Left cardiac atrium (tissue), 4 donors: ENCODE measurements at regions not wholly inside any gene's neighbourhood (a gene's known extent, or its start where the extent isn't known, plus 50 kb on each side); places are given as distances from the start of the nearest gene placed in this dataset.
"Not testable (repeated sequence)": the region's sequence is repeated elsewhere in the genome, so short reads cannot be mapped to it uniquely, and the experiment has no call there.

Source experiments
- ATAC-seq, 2 donors: fragments of 200-7000 bp; cut with Tn5 transposase; one replicate each; pipeline ENCODE4 v1.9.1; 2020; ENCODE audit warnings: mild to moderate bottlenecking in 2 of 2, moderate library complexity in 2 of 2
- DNase-seq: peaks from one replicate; pipeline ENCODE4 v3.0.0-alpha.2; 2020
- intact Hi-C, 2 donors: fragments of 100-400 bp; cut with DNase I; formaldehyde crosslinking; loops; one replicate each; pipeline versions ENCODE4 v1.14.1 to v1.15.1; 2022 to 2023
- donor health status: DM: no; HTN: yes; CAD: no.
- donor health status: DM: no; HTN: yes; CAD: no; lungs with severe emphysema.
- donor health status: DM: yes; HTN: yes; CAD: no.
- donor health status: Dilated cardiomyopathy.

DNA sequence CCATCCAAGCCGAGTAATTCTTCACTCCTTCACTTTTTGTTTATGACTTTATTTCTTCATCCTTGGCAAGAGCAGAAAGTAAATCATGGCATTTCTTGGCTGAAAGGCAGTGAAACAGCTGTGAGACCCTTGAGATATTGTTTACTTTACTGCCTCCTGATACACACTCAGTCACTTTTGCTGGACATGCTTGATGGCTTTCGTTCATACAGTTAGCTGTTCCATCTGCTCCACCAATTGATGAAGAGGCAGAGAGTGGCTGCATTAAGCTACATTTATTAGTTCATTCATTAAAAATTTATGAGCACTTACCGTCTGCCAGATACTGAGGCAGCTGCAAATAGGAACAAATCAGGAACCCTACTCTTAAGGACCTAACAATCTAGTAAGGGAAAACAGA is 184.4 kb upstream of the OR13F1 start:
- ATAC-seq (no peak), DNase-seq (no peak)
- intact Hi-C loops: no loop called here

DNA sequence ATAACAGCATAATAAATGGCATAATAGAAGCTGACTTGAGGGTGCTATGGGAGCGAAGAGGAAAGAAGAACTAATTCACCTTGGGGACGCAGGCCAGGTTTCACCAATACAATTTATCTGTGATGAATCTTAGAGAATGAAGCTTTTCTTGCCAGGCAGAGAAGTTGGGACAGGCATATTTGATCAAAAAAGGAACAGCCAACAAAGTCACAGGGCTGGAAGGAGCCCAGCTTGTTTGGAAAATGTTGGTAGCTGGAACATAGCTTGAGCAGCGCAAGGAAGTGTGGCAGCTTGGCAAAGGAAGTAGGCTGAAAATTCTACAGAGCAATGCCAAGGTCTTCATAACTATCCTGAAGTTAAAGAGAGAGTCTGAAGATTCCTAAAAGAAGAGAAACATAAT is 181.5 kb upstream of the OR13F1 start:
- intact Hi-C loops: no loop called here
- ATAC-seq: no peak
- DNase-seq: no peak

DNA sequence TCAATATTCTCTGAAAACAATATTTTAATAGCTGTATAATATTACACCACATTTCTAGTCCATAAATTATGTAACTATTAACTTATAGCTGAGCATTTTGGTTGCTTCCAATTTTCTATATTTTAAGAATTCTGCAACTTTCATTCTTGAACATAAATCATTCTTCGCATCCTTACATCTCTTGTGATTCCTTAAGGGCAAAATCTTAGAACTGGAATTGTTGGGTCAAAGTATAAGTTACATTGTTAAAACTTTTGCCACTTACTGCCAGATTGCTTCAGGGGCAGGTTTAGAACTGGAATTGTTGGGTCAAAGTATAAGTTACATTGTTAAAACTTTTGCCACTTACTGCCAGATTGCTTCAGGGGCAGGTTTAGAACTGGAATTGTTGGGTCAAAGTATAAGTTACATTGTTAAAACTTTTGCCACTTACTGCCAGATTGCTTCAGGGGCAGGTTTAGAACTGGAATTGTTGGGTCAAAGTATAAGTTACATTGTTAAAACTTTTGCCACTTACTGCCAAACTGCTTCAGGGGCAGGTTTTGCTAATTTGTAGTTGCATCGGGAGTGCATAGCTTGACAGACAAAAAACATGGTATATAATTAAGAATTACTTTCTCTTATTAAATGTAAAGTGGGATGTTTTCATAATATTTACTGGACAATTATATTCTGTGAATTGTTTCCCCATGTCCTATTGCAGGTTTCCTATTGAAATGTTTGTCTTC is 179.9 kb upstream of the OR13F1 start:
- DNase-seq, ATAC-seq, intact Hi-C loops: not testable (repeated sequence)

DNA sequence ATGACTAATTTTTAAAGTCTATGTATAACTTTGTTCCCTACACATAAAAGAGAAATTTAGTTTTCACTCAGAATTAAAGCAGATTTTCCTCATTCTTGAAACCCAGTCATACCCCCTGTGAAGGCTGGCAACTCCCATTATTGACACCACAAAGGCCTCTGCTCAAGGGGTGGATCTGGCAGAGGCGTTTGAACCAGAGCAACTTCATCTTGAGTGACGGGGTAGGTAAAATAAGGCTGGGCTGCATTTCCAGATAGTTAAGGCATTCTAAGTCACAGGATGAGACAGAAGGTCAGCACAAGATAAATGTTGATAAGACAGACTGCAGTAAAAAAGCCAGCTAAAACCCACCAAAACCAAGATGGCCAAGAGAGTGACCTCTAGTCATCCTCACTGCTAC is 177.2 kb upstream of the OR13F1 start:
- no peak for ATAC-seq
- intact Hi-C loops: no loop called here
- DNase-seq: no peak

DNA sequence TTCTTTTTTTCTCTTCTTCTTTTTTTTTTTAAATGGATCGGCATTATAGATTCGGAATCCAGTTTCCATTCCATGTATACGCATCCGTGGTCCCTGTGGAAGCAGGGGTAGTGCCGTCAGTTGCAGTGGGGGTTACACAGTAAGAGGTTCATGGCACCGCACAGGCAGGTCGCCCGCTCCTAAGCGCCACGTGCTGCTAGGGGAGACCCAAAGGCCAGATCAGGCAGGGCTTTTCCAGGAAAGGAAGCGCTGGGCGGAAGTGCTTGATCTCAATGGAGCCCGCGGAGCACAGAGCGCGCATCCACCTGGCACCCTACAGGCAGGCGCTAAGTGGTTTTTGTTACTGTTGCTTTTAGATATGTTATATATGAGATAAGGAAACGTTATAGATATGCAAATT is 174.8 kb upstream of the OR13F1 start:
- ATAC-seq (no peak), DNase-seq (no peak)
- intact Hi-C loops: no loop called here

DNA sequence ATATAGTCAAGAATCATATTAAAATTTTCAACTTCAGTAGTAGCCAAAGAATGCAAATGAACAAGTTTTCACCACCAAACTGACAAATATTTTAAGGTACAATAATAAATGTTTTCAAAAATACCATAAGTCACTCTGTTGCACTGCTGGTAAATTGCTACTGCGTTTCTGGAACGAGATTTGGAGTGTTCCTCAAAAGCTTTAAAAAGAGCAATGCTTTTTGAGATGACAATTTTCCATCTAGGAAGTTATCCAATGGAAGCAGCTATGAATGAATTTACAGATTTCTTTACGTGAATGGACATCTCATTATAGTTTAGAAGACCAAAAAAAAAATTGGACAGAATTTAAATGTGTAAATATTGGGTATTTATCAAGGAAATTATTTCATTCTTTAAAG is 173.2 kb upstream of the OR13F1 start:
- intact Hi-C loops: no loop called here
- DNase-seq: no peak
- no peak for ATAC-seq

DNA sequence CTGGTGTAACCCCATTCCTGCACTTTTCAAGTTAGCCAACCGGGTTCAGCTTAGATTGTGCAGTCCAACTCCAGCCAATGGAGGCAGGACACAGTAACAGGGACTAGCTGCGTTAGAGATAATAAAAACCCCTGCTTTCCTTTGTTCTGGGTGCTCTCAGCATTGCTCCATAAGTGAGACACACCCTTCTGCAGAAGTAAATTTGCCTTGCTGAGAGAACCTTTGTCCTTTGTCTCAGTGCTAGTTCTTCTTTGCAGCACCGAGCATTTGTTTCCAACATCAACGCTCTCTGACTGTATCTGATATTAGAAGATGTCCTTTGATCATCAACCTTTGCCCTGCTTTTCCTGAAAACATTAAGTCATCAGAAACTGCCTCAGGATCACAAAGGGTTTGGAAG is 169.5 kb upstream of the OR13F1 start:
- DNase-seq (no peak), ATAC-seq (no peak)
- intact Hi-C loops: no loop called here

DNA sequence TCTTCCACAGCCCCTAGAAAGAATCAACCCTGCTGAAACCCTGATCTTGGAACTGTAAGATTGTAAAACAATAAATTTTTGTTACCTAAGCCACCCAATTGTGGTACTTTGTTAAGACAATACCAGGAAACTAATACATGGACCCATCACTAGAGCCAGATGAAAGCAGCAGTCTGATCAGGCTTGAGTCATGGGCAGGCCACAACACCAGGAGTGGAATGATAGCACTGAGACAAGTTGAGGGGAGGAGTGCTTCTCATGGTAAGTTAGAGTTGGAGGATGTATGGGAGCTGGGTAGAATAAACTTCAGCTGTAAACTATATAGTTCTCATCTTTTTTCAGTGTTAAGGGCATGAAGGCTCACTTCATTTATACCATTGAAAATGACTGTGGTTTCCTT is 164.4 kb upstream of the OR13F1 start:
- ATAC-seq (no peak), DNase-seq (no peak)
- intact Hi-C loops: no loop called here

DNA sequence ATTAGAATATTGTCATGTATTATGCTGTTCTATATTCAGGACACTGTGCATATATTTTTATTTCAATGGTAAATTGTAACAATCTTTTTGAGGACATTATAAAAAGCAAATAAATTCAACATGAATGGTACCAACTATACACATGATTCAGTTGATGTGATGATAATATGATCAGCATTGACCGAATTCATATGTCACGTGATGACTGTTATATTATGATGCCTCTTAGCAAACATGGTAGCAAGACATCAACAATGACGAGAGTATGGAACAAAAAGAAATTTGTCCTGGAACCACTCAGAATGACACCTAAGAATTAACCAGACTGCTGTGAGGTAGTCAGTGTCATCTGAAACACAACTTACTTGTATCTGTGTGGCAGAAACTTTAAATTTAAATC is 161.5 kb upstream of the OR13F1 start:
- no peak for ATAC-seq
- DNase-seq: no peak
- intact Hi-C loops: no loop called here

DNA sequence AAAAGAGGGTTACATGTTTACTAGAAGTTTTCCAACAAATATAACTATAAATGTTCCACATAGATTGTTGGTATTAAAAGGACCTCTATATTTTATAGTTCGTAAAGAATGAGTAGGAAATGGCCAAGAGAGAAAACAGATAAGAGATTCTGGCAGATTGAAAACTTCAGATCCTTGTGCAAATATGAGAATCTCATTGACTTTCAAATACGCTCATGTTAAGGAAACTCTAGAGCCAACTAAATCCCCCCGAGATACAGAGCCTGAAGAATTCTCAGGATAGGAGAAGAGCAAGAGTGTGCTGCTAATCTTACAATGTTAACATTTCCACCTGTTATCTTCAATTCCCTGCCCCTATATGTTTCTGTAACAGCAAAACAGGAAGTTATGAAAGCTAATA is 159.0 kb upstream of the OR13F1 start:
- ATAC-seq (no peak), DNase-seq (no peak)
- intact Hi-C loops: no loop called here

DNA sequence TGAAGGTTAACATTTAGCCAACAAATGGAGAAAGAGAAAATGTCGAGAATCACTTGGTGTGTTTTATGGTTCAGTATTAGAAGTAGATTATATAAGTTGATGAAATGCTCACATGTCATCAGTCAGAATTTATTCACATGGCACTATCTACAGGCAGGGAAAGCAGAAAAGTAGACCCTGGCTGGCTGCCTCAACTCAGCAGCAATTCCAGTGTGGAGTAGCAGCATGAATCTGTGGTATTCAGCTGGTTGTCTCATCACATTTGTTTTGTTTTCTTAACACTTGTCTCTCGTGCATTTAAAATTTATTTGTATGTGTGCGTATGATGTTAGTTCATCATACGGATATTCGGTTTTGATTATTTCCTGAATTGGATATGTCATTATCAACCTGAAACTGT is 153.5 kb upstream of the OR13F1 start:
- intact Hi-C loops: no loop called here
- no peak for ATAC-seq
- DNase-seq: no peak

DNA sequence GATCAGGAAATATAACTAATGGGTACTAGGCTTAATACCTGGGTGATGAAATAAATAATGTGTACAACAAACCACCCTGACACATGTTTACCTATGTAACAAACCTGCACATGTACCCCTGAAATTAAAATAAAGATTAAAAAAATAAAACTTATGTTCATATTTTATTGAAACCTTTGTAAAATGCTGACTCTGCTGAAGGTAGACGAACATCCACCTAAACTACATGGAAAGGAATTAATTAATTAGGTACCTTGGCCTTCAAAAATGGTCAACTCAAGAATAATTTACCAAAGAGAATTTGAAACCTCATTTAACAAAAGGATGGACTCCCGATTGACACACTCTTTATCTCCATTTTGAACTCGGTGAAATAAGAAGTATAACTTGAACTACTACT is 152.3 kb upstream of the OR13F1 start:
- DNase-seq (no peak), ATAC-seq (no peak)
- intact Hi-C loops: no loop called here

DNA sequence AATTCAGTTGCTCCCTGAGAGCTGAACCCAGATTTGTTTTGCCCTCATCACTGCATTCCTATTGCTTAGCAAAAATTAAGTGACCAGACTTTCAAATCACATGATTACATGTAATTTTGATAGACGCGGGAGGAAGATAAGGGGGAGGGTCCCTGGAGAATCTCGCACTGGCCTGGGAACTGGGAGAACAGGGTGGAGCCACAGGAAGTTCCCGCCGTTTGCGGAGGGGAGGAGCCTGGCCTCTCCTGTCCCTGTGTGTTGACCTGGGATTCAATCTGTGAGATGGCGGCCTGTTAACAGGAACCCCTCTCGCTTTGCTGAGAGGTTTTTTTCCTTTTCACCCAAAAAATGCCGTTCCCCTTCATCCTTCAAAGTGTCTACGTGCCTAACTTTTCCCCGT is 142.9 kb upstream of the OR13F1 start:
- ATAC-seq: no peak
- DNase-seq: no peak
- intact Hi-C loops: no loop called here

DNA sequence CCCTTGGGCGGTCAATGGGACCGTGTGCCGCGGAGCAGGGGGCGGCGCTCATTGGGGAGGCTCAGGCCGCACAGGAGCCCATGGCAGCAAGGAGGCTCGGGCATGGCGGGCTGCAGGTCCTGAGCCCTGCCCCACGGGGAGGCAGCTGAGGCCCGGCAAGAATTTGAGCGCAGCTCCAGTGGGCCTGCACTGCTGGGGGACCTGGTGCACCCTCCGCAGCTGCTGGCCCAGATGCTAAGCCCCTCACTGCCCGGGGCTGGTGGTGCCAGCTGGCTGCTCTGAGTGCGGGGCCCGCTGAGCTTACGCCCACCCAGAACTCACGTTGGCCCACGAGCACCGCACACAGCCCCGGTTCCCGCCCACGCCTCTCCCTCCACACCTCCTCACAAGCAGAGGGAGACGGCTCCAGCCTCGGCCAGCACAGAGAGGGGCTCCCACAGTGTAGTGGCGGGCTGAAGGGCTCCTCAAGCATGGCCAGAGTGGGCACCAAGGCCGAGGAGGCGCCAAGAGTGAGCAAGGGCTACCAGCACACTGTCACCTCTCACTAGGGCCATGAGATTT is 141.1 kb upstream of the OR13F1 start:
- no peak for DNase-seq
- intact Hi-C loops: no loop called here
- no peak for ATAC-seq

DNA sequence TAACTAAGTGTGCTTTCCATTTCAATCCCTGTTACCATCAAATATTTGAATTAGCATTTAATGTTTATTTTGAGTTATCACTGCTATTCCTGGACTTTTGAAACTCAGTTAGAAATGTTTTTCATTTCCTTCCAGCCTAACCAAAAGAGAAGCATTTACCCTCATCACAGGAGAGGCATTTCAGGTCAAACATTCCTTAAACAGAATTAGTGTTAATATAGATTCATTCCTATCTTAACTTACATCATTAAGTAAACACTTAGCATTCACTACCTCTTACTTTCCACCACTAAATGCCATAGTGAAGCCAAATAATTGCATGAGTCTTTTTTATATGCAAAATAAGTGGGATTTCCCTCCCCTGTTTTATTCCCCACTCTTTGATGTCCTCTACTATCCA is 136.6 kb upstream of the OR13F1 start:
- ATAC-seq (no peak), DNase-seq (no peak)
- intact Hi-C loops: no loop called here

DNA sequence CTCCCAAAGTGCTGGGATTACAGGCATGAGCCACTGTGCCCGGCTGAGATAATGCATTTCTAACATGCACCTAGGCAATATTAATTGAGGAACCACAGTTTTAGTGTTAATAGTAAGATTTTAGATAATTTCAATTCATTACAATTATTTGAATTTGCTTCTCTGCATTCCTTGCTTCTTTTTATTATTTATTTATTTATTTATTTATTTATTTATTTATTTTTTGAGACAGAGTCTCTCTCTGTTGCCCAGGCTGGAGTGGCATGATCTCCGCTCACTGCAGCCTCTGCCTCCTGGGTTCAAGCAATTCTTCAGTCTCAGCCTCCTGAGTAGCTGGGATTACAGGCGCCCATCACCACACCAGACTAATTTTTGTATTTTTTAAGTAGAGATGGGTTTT is 135.7 kb upstream of the OR13F1 start:
- DNase-seq, intact Hi-C loops, ATAC-seq: not testable (repeated sequence)

DNA sequence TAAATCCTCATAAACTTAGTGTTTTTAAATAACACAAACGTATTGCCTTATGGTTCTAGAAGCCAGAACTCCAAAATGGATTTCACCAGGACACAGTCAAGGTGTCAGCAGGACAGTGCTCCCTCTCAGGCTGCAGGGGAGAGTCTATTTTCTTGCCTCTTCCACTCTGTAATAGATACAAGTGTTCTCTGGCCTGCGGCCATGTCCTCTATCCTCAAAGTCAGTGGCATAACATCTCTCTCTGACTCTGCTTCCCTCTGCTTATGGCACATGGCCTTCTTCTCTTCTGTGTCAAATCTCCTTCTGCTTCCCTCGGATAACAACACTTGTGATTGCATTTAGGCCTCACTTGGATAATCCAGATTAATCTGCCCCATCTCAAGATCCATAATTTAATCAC is 129.4 kb upstream of the OR13F1 start:
- intact Hi-C loops: no loop called here
- DNase-seq (peak; percentile 46), ATAC-seq (peak; percentile 54 to 85)

DNA sequence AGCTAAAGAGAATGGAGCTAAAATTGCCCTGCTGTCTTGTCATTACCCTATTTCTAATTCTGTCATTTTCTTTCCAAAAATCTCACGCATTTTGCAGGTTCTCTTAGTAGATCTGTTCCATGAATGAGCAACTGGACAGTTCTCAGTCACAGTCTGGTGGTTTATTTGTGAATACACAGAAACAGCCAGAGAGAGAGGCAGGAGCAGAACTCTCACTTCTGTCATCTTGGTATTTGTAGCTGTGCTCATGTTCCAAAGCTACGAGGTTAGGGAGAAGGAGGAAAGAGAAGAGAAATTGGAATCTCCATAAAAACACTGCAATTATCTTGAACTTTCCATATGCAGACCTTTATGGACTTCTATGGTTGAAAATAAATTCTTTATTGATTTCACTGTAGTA is 118.0 kb upstream of the OR13F1 start:
- intact Hi-C loops: loop anchor here in 1 of 2 donors (5.0 kb wide), 1 partner anchor 359 kb away; no protein-coding TSS in a partner anchor
- ATAC-seq (no peak), DNase-seq (no peak)

DNA sequence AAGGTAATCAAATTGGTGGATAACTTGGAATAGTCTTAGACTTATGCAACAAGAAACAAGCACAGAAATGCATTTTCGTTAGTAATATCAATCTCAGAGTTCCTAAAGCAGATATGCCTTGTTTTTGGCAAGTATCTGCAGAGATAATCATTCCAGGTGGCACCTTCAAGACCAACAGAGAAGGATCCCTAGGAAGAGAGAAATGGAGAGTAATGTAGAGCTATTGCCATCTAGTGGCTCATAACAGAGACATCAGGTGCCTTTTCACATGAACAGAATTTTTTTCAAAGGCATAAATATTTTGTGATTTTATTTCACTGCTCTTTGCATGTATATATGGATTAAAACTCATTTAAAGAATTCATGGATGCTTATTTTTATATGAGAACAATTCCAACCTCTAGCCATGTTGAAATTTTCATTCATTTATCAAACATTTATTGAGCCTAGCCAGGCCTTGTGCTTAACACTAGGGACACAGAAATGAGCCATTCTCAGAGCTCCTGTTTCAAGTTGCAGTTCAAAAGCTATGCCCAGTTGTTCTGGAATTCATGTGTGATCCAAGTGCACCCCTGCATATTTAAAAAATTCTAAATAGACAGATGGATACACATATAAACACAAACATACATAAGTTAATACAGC is 117.5 kb upstream of the OR13F1 start:
- ATAC-seq: peak in 1 of 2 donors; percentile 49
- DNase-seq: no peak
- intact Hi-C loops: loop anchor here in 1 of 2 donors (5.0 kb wide), 1 partner anchor 359 kb away; no protein-coding TSS in a partner anchor

DNA sequence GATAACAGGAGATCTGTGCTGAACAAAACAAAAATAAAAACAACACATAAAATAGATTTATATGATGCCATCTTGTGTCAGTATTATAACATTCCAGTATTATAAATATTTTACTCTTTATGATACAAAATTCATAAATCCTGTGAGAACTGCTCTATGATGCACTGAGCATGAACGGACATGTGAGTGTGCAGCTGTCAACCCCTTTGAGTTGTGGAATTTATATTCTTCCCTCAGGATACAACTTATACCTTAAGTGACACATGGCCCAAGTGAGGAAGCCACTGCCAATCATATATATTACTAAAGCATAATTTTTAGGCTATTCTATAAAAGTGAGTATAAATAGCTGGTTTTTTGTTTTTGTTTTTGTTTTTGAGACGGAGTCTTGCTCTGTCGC is 116.0 kb upstream of the OR13F1 start:
- DNase-seq: no peak
- no peak for ATAC-seq
- intact Hi-C loops: loop anchor here in 1 of 2 donors (5.0 kb wide), 1 partner anchor 361 kb away; no protein-coding TSS in a partner anchor

DNA sequence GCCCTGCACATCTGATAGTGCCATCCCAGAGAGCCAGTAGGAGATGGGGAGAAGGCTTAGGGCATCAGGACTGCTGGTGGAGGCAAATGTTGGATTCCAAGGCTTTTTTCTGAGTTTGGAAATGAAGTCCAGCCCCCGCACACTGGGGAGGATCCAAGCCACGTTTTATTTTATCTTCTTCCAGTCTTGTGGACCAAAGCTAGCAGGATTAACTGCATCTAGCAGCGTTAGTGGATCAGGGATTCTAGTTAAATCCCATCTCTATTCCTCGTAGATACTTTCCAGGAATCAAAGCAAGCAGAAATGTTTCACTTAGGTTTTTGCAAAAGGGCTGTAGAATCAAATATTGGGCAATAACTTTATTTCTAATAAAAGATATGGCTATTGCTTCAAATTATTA is 114.7 kb upstream of the OR13F1 start:
- DNase-seq (no peak), ATAC-seq (no peak)
- intact Hi-C loops: loop anchor here in 1 of 2 donors (5.0 kb wide), 1 partner anchor 362 kb away; no protein-coding TSS in a partner anchor
